Keratinocyte (primary cell): ENCODE measurements at regions not wholly inside any gene's neighbourhood (a gene's known extent, or its start where the extent isn't known, plus 50 kb on each side); places are given as distances from the start of the nearest gene placed in this dataset.

Experiments used
- DNase-seq: peaks from one replicate; pipeline ENCODE4 v3.0.0-alpha.2; 2011; ENCODE audit warnings: low read depth, missing footprints, low spot score
- FAIRE-seq: peaks from 2 replicates; lab custom pipeline; 2011; peaks lifted over from hg19 to GRCh38; lab: Jason Lieb, UNC
- H2AFZ ChIP-seq: 2 replicates; pipeline ENCODE4 v1.6.0; 2012; ENCODE audit warnings: low read length, control low read depth, inconsistent platforms; ENCODE audit not compliant: control insufficient read depth
- H3K27ac ChIP-seq: 2 replicates; pipeline ENCODE4 v1.5.1; 2011; ENCODE audit warnings: low read length; ENCODE audit not compliant: control insufficient read depth, insufficient read depth
- H3K27me3 ChIP-seq: 3 replicates; pipeline ENCODE4 v1.6.0; 2011; ENCODE audit warnings: low read length; ENCODE audit not compliant: control insufficient read depth, insufficient read depth; ENCODE audit errors: extremely low read depth
- H3K36me3 ChIP-seq, 2 experiments: 2 replicates in 1 of 2; 3 replicates in 1 of 2; pipeline ENCODE4 v1.5.1; 2011; ENCODE audit warnings: low read length in 2 of 2, mild to moderate bottlenecking in 1 of 2; ENCODE audit not compliant: control insufficient read depth in 2 of 2, insufficient read depth in 2 of 2; ENCODE audit errors: extremely low read depth in 1 of 2
- H3K4me1 ChIP-seq: 3 replicates; pipeline ENCODE4 v1.5.1; 2011; ENCODE audit warnings: low read length; ENCODE audit not compliant: control insufficient read depth, insufficient read depth; ENCODE audit errors: extremely low read depth
- H3K4me2 ChIP-seq: 3 replicates; pipeline ENCODE4 v1.6.0; 2011; ENCODE audit warnings: low read depth, low read length; ENCODE audit not compliant: control insufficient read depth, insufficient read depth; ENCODE audit errors: extremely low read depth
- H3K4me3 ChIP-seq, 3 experiments: fragments of 200-600 bp in 1 of 3; sonication (generic) in 1 of 3; 2 replicates in 2 of 3; 3 replicates in 1 of 3; pipeline ENCODE4 v1.5.1; 2011 to 2016; ENCODE audit warnings: low read length in 3 of 3, mild to moderate bottlenecking in 3 of 3, control low read depth in 2 of 3, inconsistent platforms in 1 of 3, low read depth in 1 of 3, mixed read lengths in 1 of 3, mixed run types in 1 of 3, moderate library complexity in 1 of 3; ENCODE audit not compliant: control insufficient read depth in 2 of 3, insufficient read depth in 2 of 3; ENCODE audit errors: extremely low read depth in 1 of 3
- H3K79me2 ChIP-seq: 2 replicates; pipeline ENCODE4 v1.6.0; 2012; ENCODE audit warnings: low read length; ENCODE audit not compliant: control insufficient read depth, insufficient read depth
- H3K9ac ChIP-seq: 3 replicates; pipeline ENCODE4 v1.6.0; 2011; ENCODE audit warnings: low read length; ENCODE audit not compliant: control insufficient read depth, insufficient read depth; ENCODE audit errors: extremely low read depth
- H3K9me1 ChIP-seq: 3 replicates; pipeline ENCODE4 v1.6.0; 2011; ENCODE audit warnings: low read length; ENCODE audit not compliant: control insufficient read depth, insufficient read depth; ENCODE audit errors: extremely low read depth
- H3K9me3 ChIP-seq: 2 replicates; pipeline ENCODE4 v1.5.1; 2012; ENCODE audit warnings: low read depth, low read length; ENCODE audit not compliant: control insufficient read depth
- H4K20me1 ChIP-seq: 3 replicates; pipeline ENCODE4 v1.6.0; 2011; ENCODE audit warnings: low read length; ENCODE audit not compliant: control insufficient read depth, insufficient read depth; ENCODE audit errors: extremely low read depth
- EZH2 ChIP-seq: IDR thresholded peaks from one replicate; pipeline ENCODE4 v1.6.1; 2012; ENCODE audit warnings: inconsistent platforms, mild to moderate bottlenecking, low read length, moderate library complexity
- dilution Hi-C: fragments of 300-500 bp; cut with MboI; formaldehyde crosslinking; loops from one replicate; pipeline ENCODE4 v1.7.0; 2020; ENCODE audit warnings: low sequenced_read_pairs; ENCODE audit not compliant: extremely low pct_ligation_motif_present
- TF ChIP-seq, protein P1 (sequence below), 3 experiments: IDR thresholded peaks in 1 of 3; conservative IDR thresholded peaks in 1 of 3; optimal IDR thresholded peaks in 1 of 3; 2 replicates in 2 of 3; 3 replicates in 1 of 3; pipeline versions ENCODE3 to v1.5.1; 2011; ENCODE audit warnings: low read length in 3 of 3, mild to moderate bottlenecking in 3 of 3, moderate library complexity in 2 of 3, control low read depth in 1 of 3, inconsistent platforms in 1 of 3; ENCODE audit not compliant: insufficient read depth in 2 of 3; ENCODE audit errors: extremely low read depth in 1 of 3

DNA sequence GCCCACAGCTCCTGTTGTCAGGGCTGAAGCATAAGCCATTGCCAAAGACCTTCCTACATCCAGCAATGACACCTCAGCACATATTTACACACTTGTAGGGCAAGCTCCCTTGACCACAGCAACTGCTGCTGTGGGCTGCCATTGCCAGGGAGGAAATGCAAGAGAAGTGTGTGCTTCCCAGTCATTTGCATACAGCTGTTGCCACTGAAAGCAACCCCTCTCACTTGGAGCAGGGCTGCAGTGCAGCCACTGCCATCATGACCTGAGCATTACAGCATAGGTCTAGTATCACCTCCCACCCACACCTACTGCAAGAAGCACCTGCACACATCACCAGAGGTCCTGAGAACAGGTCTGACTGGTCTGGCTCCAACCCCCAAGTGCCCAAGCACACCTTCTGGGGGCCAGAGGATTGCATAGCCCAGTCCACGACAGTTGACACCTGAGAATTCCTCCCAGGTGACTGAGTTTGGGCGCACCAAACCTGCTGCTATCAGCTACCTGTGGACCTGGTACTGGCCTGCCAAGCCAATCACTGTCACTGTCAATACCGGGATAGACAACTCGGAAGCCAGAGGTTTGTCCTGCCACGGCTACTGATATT, 636.5 kb upstream of the SLIT2 start:
- DNase-seq, result no peak
- H2AFZ ChIP-seq, result no peak overlapping the region
- H3K4me1 ChIP-seq, result no peaks in the 10 kb centered on the region
- dilution Hi-C loops, result no loop called here
- H3K79me2 ChIP-seq, result no peaks in the 10 kb centered on the region
- TF ChIP-seq, protein P1, sequence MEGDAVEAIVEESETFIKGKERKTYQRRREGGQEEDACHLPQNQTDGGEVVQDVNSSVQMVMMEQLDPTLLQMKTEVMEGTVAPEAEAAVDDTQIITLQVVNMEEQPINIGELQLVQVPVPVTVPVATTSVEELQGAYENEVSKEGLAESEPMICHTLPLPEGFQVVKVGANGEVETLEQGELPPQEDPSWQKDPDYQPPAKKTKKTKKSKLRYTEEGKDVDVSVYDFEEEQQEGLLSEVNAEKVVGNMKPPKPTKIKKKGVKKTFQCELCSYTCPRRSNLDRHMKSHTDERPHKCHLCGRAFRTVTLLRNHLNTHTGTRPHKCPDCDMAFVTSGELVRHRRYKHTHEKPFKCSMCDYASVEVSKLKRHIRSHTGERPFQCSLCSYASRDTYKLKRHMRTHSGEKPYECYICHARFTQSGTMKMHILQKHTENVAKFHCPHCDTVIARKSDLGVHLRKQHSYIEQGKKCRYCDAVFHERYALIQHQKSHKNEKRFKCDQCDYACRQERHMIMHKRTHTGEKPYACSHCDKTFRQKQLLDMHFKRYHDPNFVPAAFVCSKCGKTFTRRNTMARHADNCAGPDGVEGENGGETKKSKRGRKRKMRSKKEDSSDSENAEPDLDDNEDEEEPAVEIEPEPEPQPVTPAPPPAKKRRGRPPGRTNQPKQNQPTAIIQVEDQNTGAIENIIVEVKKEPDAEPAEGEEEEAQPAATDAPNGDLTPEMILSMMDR (optimal IDR thresholded peaks at IDR 0.05 in 1 of 3, IDR thresholded peaks at IDR 0.05 in 1 of 3, conservative IDR thresholded peaks at IDR 0.05 in 1 of 3; ENCODE audit: extremely low read depth in 1 of 3, insufficient read depth in 2 of 3, low read length in 3 of 3), result no peak
- no peak for TF ChIP-seq EZH2
- no peak overlapping the region for H3K9ac ChIP-seq
- H3K9me1 ChIP-seq, result no peaks in the 10 kb centered on the region
- no peaks in the 10 kb centered on the region for H3K9me3 ChIP-seq
- no peak overlapping the region for H3K4me3 ChIP-seq
- H3K27ac ChIP-seq, result no peak overlapping the region
- H3K36me3 ChIP-seq, result no peaks in the 10 kb centered on the region
- no peak for FAIRE-seq
- H3K27me3 ChIP-seq, result no peaks in the 10 kb centered on the region
- H4K20me1 ChIP-seq, result no peaks in the 10 kb centered on the region
- H3K4me2 ChIP-seq, result no peak overlapping the region

DNA sequence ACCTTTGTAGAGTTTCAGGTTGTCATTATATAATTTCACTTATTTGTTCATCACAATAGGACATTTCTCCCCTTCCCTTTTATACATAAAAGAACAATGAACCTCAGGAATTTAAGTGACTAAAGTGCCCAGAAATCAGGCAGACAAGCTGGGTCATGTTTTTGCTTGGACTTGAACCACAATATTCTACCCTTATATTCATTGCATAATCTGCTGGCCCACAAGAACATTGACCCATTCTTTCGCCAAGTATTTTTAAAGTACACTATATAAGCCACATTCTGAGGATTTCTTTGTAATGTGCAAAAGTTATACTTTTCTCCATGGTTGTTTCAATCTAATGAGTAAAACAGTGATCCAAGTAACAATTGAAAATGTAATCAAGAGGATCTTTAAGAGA, 637.5 kb upstream of the SLIT2 start:
- dilution Hi-C loops, result no loop called here
- FAIRE-seq, result no peak

More for the DNA sequence above, 637.5 kb upstream of the SLIT2 start:
- no peaks in the 10 kb centered on the region for H4K20me1 ChIP-seq
- H2AFZ ChIP-seq, result no peak overlapping the region
- H3K4me1 ChIP-seq, result no peaks in the 10 kb centered on the region
- no peaks in the 10 kb centered on the region for H3K27me3 ChIP-seq
- H3K9me3 ChIP-seq, result no peaks in the 10 kb centered on the region
- no peaks in the 10 kb centered on the region for H3K9me1 ChIP-seq
- H3K79me2 ChIP-seq, result no peaks in the 10 kb centered on the region
- no peak for TF ChIP-seq EZH2
- TF ChIP-seq, protein P1 (optimal IDR thresholded peaks at IDR 0.05 in 1 of 3, IDR thresholded peaks at IDR 0.05 in 1 of 3, conservative IDR thresholded peaks at IDR 0.05 in 1 of 3; ENCODE audit: extremely low read depth in 1 of 3, insufficient read depth in 2 of 3, low read length in 3 of 3), result no peak
- H3K27ac ChIP-seq, result no peak overlapping the region
- no peak overlapping the region for H3K4me3 ChIP-seq
- DNase-seq, result no peak
- H3K9ac ChIP-seq, result no peak overlapping the region
- no peak overlapping the region for H3K4me2 ChIP-seq
- no peaks in the 10 kb centered on the region for H3K36me3 ChIP-seq
